B cell (primary cell): ENCODE measurements at regions not wholly inside any gene's neighbourhood (a gene's known extent, or its start where the extent isn't known, plus 50 kb on each side); places are given as distances from the start of the nearest gene placed in this dataset.

Experiments used
- ATAC-seq: fragments of 200-7000 bp; cut with Tn5 transposase; one replicate; pipeline ENCODE4 v1.10.0; 2021; ENCODE audit warnings: low read depth, mild to moderate bottlenecking, moderate number of reproducible peaks, moderate library complexity
- CTCF ChIA-PET: fragments of 350-600 bp; sonication (Branson Sonifier 250); formaldehyde crosslinking; loops from one replicate; lab custom pipeline; 2021; ENCODE audit warnings: antibody characterized with exemption, inconsistent platforms; lab: Charles Lee
- POLR2A ChIA-PET: fragments of 350-600 bp; sonication (Branson Sonifier 250); formaldehyde crosslinking; loops from one replicate; lab custom pipeline; 2021; ENCODE audit warnings: antibody characterized with exemption; lab: Charles Lee
- DNase-seq: peaks from one replicate; pipeline ENCODE4 v3.0.0; 2013
- H2AFZ ChIP-seq: 2 replicates; pipeline ENCODE4 v1.6.1; 2012; ENCODE audit warnings: mild to moderate bottlenecking, low read depth, low read length; ENCODE audit not compliant: insufficient read depth, poor library complexity, severe bottlenecking
- H3K27ac ChIP-seq, 2 donors: 1 replicate in 1 of 2; 2 replicates in 1 of 2; pipeline ENCODE4 v1.5.1; 2012 to 2013; ENCODE audit warnings: low read length in 2 of 2, mild to moderate bottlenecking in 2 of 2, moderate library complexity in 1 of 2
- H3K27me3 ChIP-seq, 4 experiments: fragments of 200-600 bp in 1 of 4; sonication (generic) in 1 of 4; replicated peaks in 1 of 4; 1 replicate in 2 of 4; 2 replicates in 2 of 4; pipeline versions ENCODE4 v1.6.1 to v1.7.0; 2013 to 2016; ENCODE audit warnings: low read length in 3 of 4, mild to moderate bottlenecking in 2 of 4, mixed read lengths in 1 of 4, moderate library complexity in 1 of 4; ENCODE audit not compliant: insufficient read depth in 4 of 4, control insufficient read depth in 3 of 4; ENCODE audit errors: control extremely low read depth in 1 of 4
- H3K36me3 ChIP-seq, 2 experiments: replicated peaks in 1 of 2; 1 replicate in 1 of 2; 2 replicates in 1 of 2; pipeline versions ENCODE4 v1.6.1 to v1.7.1; 2013; ENCODE audit warnings: low read length in 1 of 2; ENCODE audit not compliant: insufficient read depth in 2 of 2, control insufficient read depth in 1 of 2; ENCODE audit errors: control extremely low read depth in 1 of 2, extremely low read depth in 1 of 2
- H3K4me1 ChIP-seq, 2 donors: fragments of 200-600 bp in 1 of 2; sonication (generic) in 1 of 2; 1 replicate in 1 of 2; 2 replicates in 1 of 2; pipeline versions ENCODE4 v1.5.1 to v1.6.1; 2013 to 2017; ENCODE audit warnings: low read length in 2 of 2; ENCODE audit not compliant: control insufficient read depth in 2 of 2, insufficient read depth in 2 of 2
- H3K4me2 ChIP-seq: replicated peaks from 2 replicates; pipeline ENCODE3; 2012; ENCODE audit warnings: mild to moderate bottlenecking, low read depth, low read length; ENCODE audit not compliant: poor library complexity, severe bottlenecking
- H3K4me3 ChIP-seq, 5 experiments: fragments of 200-600 bp in 1 of 5; sonication (generic) in 1 of 5; 1 replicate in 3 of 5; 2 replicates in 2 of 5; pipeline versions ENCODE4 v1.5.1 to v1.7.0; 2011 to 2016; ENCODE audit warnings: low read length in 4 of 5, mild to moderate bottlenecking in 4 of 5, low read depth in 2 of 5, control low read depth in 1 of 5, moderate library complexity in 1 of 5; ENCODE audit not compliant: insufficient read depth in 1 of 5; ENCODE audit errors: control extremely low read depth in 1 of 5, extremely low read depth in 1 of 5
- H3K79me2 ChIP-seq: fragments of 200-600 bp; sonication (generic); one replicate; pipeline ENCODE4 v1.6.0; 2016; ENCODE audit warnings: low read length; ENCODE audit not compliant: control insufficient read depth, insufficient read depth
- H3K9ac ChIP-seq: fragments of 200-600 bp; sonication (generic); 2 replicates; pipeline ENCODE4 v1.6.1; 2017; ENCODE audit warnings: mild to moderate bottlenecking, low read length, moderate library complexity
- H3K9me3 ChIP-seq, 3 donors: one replicate each; pipeline versions ENCODE4 v1.6.1 to v1.7.1; 2013; ENCODE audit warnings: low read length in 2 of 3; ENCODE audit not compliant: control insufficient read depth in 2 of 3, insufficient read depth in 1 of 3; ENCODE audit errors: control extremely low read depth in 1 of 3
- H4K20me1 ChIP-seq: 2 replicates; pipeline ENCODE4 v1.6.0; 2012; ENCODE audit warnings: mild to moderate bottlenecking, low read length; ENCODE audit not compliant: insufficient read depth, control insufficient read depth, poor library complexity, severe bottlenecking
- H3K27ac Mint-ChIP-seq: one replicate; pipeline ENCODE4 v1.8.0; 2021; ENCODE audit warnings: mixed read lengths
- H3K27me3 Mint-ChIP-seq: one replicate; pipeline ENCODE4 v1.8.0; 2021; ENCODE audit warnings: mixed read lengths
- H3K4me1 Mint-ChIP-seq: one replicate; pipeline ENCODE4 v1.8.0; 2021; ENCODE audit warnings: mixed read lengths
- H3K4me3 Mint-ChIP-seq: one replicate; pipeline ENCODE4 v1.8.0; 2021; ENCODE audit warnings: mixed read lengths
- H3K9me3 Mint-ChIP-seq: one replicate; pipeline ENCODE4 v1.8.0; 2022; ENCODE audit warnings: mixed read lengths; ENCODE audit not compliant: insufficient read depth
- CTCF ChIP-seq: fragments of 200-600 bp; IDR thresholded peaks from one replicate; pipeline ENCODE4 v1.8.0; 2022; ENCODE audit warnings: antibody characterized with exemption, mild to moderate bottlenecking
- EZH2 ChIP-seq: IDR thresholded peaks from 2 replicates; pipeline ENCODE4 v1.6.1; 2012; ENCODE audit warnings: borderline replicate concordance, low read depth, mild to moderate bottlenecking, moderate library complexity, low read length; ENCODE audit not compliant: insufficient read depth, poor library complexity, severe bottlenecking
- whole genome bisulfite sequencing: methylation state at CpG from one replicate; pipeline ENCODE4 v1.1.5; 2013; ENCODE audit warnings: missing lambda C conversion rate; ENCODE audit not compliant: insufficient coverage; 5-methylcytosine and 5-hydroxymethylcytosine counted together
- intact Hi-C: fragments of 100-400 bp; cut with micrococcal nuclease; formaldehyde crosslinking; loops from one replicate; pipeline ENCODE4 v1.10.0; 2022

DNA sequence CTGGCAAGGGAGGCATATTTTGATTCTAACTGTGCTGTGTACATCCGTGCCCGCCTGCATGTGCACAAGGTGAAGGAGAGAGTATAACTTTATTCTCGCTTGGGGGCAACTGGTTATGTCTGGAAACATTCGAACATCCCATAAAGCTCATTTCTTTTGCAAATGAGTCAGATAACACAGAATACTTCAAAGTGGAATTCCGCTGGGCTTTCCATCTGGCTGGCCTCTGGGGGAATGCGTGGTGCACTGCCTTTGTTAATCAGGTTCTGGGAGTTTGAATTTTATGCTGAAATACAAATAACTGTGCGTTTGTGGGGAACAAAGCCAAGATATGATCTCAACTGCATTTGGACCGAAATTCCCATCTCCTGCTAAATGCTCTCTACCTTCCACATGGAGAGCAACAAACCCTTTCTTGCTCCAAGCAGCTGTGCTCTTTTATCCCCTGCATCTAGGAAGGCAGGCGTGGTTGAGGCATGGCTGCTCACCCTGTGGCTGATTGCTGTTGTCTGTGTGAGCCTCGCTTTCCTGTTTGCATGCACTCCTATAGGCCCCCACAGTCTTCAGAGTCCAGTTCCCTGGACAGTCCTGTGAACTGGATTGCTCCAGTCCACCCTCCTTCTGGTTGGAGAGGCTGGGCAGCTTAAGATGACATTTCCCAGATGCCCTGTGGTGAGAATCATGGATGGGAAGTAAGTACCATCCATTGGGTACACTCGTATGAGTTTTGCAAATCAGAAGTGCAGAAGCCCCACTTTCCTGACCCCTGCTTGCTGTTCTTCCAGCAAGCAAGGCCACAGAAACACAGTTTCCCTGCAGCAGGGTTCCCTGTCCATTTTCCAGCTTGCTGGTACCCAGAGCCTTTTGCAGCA is 82.9 kb upstream of the ALDH1B1 start:
- POLR2A ChIA-PET = no interaction called here
- no peak for TF ChIP-seq EZH2
- TF ChIP-seq CTCF = no peak
- no peaks in the 10 kb centered on the region for H4K20me1 ChIP-seq
- no peak overlapping the region for H3K4me2 ChIP-seq
- ATAC-seq (no peak), DNase-seq (no peak)
- Mint-ChIP-seq H3K9me3 (no peaks in the 10 kb centered on the region), H3K27ac (no peak overlapping the region), H3K4me1 (no peaks in the 10 kb centered on the region), H3K4me3 (no peak overlapping the region), H3K27me3 (peaks cover 9% of the 10 kb centered on the region)
- H3K9me3 ChIP-seq = no peaks in the 10 kb centered on the region
- H3K4me3 ChIP-seq = no peak overlapping the region
- H3K27me3 ChIP-seq = peaks cover 0 to 3% (median 0%) of the 10 kb centered on the region in 4 experiments
- no peak overlapping the region for H3K9ac ChIP-seq
- no peaks in the 10 kb centered on the region for H3K79me2 ChIP-seq
- no peak overlapping the region for H3K27ac ChIP-seq
- 88% methylated on average over 5 of the region's 11 CpGs for WGBS
- H2AFZ ChIP-seq = no peak overlapping the region
- intact Hi-C loops = no loop called here
- no peaks in the 10 kb centered on the region for H3K4me1 ChIP-seq
- CTCF ChIA-PET = no interaction called here
- no peaks in the 10 kb centered on the region for H3K36me3 ChIP-seq

- Histone ChIP-seq H3K4me3 (no peak overlapping the region), H3K79me2 (no peaks in the 10 kb centered on the region), H3K9me3 (no peaks in the 10 kb centered on the region), H3K27me3 (peaks cover 0 to 3% (median 0%) of the 10 kb centered on the region in 4 experiments), H3K9ac (no peak overlapping the region), H3K27ac (no peak overlapping the region), H3K4me2 (no peak overlapping the region), H3K36me3 (no peaks in the 10 kb centered on the region), H3K4me1 (no peaks in the 10 kb centered on the region), H4K20me1 (no peaks in the 10 kb centered on the region), H2AFZ (no peak overlapping the region)
- ATAC-seq (no peak), DNase-seq (no peak)
- no peaks in the 10 kb centered on the region for H3K4me1 Mint-ChIP-seq
- no peak overlapping the region for H3K4me3 Mint-ChIP-seq
- TF ChIP-seq CTCF (no peak), EZH2 (no peak)
- WGBS = 68% methylated on average over 2 of the region's 4 CpGs
- CTCF ChIA-PET = no interaction called here
- no peaks in the 10 kb centered on the region for H3K9me3 Mint-ChIP-seq
- POLR2A ChIA-PET = no interaction called here
- no peak overlapping the region for H3K27ac Mint-ChIP-seq
- peaks cover 6% of the 10 kb centered on the region for H3K27me3 Mint-ChIP-seq
- intact Hi-C loops = no loop called here
Measured at GRCh38 chr9:38308136-38308535, 84.4 kb upstream of the ALDH1B1 start.
